GM12865 (cell line): ENCODE measurements at regions not wholly inside any gene's neighbourhood (a gene's known extent, or its start where the extent isn't known, plus 50 kb on each side); places are given as distances from the start of the nearest gene placed in this dataset.
"Not testable (repeated sequence)": the region's sequence is repeated elsewhere in the genome, so short reads cannot be mapped to it uniquely, and the experiment has no call there.

Source experiments
- DNase-seq: peaks from one replicate; pipeline ENCODE4 v3.0.0; 2010; ENCODE audit warnings: low read depth
- H3K4me3 ChIP-seq: 2 replicates; pipeline ENCODE4 v1.5.1; 2011; ENCODE audit warnings: mild to moderate bottlenecking, low read depth, low read length, control low read depth
- TF ChIP-seq, protein P1 (sequence below): IDR thresholded peaks from 2 replicates; pipeline ENCODE4 v1.5.1; 2011; ENCODE audit warnings: low read length, control low read depth, low read depth, inconsistent platforms; ENCODE audit not compliant: insufficient read depth; ENCODE audit errors: missing control alignments

DNA sequence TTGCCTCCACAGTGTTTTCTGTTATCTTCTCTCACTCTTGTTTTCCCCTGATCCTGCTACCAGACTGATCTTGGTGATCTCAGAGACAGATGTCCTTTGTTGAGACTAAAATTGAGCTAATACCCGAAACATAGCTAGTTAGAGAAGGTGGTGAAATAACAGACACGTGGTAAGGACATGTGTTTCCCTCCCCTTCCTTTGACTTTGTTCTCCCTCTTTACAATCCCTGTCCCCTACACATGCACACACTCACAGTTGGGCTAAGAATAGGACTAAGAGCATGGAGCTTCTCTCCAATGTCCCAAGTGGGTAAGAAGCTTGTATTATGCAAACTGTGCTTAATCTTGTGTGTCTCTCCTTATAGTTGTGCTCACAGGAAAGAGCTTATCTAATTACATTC, 1603.0 kb upstream of the C9orf72 start:
- no peak for DNase-seq
- H3K4me3 ChIP-seq: no peak overlapping the region

DNA sequence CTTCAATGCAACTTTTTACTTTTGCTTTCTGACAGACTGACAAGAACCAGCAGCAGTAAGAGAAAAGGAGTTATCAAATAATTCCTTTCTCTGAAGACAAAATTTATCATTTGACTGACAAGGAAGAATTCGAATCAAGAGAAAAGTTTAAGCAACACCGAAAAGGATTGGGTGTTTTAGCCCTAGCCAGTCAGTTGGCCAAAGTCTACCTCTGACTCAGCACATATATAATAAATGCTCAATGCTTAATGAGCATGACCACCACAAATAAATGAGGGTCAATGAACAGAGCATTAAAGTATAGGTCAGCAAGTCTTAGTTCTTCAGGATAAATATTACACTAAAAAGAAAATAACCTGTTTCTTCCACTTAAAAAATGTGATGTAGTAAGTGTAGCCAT, 1603.5 kb upstream of the C9orf72 start:
- no peak for DNase-seq
- TF ChIP-seq, protein P1, sequence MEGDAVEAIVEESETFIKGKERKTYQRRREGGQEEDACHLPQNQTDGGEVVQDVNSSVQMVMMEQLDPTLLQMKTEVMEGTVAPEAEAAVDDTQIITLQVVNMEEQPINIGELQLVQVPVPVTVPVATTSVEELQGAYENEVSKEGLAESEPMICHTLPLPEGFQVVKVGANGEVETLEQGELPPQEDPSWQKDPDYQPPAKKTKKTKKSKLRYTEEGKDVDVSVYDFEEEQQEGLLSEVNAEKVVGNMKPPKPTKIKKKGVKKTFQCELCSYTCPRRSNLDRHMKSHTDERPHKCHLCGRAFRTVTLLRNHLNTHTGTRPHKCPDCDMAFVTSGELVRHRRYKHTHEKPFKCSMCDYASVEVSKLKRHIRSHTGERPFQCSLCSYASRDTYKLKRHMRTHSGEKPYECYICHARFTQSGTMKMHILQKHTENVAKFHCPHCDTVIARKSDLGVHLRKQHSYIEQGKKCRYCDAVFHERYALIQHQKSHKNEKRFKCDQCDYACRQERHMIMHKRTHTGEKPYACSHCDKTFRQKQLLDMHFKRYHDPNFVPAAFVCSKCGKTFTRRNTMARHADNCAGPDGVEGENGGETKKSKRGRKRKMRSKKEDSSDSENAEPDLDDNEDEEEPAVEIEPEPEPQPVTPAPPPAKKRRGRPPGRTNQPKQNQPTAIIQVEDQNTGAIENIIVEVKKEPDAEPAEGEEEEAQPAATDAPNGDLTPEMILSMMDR: no peak
- no peak overlapping the region for H3K4me3 ChIP-seq

More for the DNA sequence above, 1603.0 kb upstream of the C9orf72 start:
- TF ChIP-seq, protein P1: no peak

DNA sequence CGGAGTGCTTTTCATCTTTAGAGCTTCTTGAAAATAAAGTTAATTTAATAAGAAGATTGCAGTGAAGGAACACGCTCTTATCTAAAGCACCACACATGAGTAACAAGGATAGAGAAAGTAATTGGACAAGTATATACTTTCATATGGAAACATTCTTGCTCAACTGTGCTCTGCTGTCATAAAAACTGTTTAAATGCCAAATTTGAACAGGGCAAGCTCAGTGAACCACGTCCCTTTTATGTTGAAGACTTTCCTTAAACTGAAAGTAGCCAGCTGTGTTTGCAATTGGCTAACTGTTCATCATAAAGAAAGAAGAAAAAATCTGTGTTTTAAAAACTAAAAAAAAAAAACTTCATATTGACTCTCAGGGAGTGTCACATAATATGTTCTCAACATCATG, 1610.7 kb upstream of the C9orf72 start:
- TF ChIP-seq, protein P1: no peak
- H3K4me3 ChIP-seq: no peak overlapping the region
- DNase-seq: no peak

DNA sequence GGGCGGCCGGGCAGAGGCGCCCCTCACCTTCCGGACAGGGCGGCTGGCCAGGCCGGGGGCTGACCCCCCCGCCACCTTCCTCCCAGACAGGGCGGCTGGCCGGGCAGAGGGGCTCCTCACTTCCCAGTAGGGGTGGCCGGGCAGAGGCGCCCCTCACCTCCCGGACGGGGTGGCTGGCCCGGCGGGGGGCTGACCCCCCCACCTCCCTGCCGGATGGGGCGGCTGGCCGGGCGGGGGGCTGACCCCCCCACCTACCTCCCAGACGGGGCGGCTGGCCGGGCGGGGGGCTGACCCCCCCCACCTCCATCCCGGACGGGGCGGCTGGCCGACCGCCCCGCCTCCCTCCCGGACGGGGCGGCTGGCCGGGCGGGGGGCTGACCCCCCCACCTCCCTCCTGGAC, 1615.5 kb upstream of the C9orf72 start:
- not testable (repeated sequence) for H3K4me3 ChIP-seq, DNase-seq

DNA sequence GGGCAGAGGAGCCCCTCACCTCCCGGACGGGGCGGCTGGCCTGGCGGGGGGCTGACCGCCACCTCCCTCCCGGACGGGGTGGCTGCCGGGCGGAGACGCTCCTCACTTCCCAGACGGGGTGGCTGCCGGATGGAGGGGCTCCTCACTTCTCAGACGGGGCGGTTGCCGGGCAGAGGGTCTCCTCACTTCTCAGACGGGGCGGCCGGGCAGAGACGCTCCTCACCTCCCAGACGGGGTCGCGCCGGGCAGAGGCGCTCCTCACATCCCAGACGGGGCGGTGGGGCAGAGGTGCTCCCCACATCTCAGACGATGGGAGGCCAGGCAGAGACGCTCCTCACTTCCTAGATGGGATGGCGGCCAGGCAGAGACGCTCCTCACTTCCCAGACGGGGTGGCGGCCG, 1615.9 kb upstream of the C9orf72 start:
- not testable (repeated sequence) for H3K4me3 ChIP-seq, DNase-seq

DNA sequence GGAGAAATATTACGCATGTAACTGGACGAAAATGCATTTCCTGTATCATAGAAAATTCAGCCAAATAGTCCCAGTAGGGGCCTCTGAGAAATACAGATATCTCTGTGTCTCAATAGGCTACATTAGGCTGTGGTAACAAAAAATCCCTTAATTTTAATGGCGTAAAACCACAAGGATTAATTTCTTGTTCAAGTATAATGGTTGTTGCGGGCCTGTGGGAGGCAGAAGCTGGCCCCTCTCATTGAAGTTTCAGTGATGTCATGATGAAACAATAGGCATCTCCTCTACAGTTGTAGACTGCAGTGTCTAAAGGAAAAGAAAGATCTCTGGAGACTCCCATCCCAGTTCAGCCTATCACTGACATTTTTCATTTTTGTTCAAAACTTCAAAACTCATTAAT, 1625.6 kb upstream of the C9orf72 start:
- DNase-seq: no peak
- TF ChIP-seq, protein P1: no peak
- no peak overlapping the region for H3K4me3 ChIP-seq

DNA sequence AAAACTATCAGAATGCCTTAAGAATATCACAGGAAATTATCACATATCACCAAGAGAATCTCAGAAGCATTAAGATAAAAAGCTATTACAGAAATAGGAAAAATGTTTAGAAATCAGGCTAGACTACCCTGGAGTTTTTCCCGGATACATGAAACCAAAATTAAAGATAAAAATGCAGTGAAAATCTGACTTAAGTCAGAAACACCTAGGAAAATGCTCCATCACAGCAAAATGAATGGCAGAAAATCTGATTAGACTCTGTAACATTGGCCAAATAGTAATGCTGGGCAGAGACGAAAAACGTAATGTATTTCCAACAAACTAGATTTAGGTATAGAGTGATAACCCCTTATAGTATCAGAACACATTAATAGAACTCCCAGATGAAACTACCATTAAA, 1626.7 kb upstream of the C9orf72 start:
- TF ChIP-seq, protein P1: no peak
- DNase-seq: no peak
- no peak overlapping the region for H3K4me3 ChIP-seq

DNA sequence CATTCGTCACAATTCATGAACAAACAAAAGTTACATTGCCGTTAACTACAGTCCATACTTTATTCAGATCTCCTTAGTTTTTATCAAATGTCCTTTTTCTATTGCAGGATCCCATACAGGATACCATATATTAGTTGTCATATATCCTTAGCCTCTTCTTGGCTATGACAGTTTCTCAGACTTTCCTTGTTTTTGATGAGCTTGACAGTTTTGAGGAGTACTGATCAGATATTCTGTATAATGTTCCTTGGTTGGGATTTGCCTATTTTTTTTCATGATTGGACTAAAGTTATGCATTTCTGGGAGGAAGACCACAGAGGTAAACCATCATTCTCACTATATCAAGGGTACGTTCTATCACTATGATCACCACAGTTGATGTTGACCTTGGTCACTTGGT, 1627.4 kb upstream of the C9orf72 start:
- no peak for DNase-seq
- H3K4me3 ChIP-seq: no peak overlapping the region
- TF ChIP-seq, protein P1: no peak
